ENCODE measurements at regions not wholly inside any gene's neighbourhood (a gene's known extent, or its start where the extent isn't known, plus 50 kb on each side); places are given as distances from the start of the nearest gene placed in this dataset.
A peak's percentile ranks its signal among the peaks of the same experiment; 100 is the strongest.

DNA sequence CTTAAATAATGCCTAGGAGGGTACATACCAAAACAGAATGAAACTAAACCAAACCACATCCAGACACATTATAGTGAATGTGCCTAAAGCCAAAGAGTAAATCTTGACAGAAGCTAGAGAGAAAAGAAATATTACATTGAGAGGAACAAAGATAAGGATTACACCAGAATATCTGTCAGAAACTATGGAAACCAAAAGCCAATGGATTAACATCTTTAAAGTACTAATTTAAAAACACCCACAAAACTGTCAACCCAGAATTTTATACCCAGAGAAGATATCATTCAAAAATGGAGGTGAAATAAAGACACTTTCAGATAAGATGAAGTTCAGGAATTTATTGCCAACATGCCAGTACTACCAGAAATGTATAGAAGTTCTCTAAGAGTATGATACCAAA lies 198.5 kb upstream of the ZEB2 start:
- no peaks in the 10 kb centered on the region for H3K4me1 Mint-ChIP-seq

DNA sequence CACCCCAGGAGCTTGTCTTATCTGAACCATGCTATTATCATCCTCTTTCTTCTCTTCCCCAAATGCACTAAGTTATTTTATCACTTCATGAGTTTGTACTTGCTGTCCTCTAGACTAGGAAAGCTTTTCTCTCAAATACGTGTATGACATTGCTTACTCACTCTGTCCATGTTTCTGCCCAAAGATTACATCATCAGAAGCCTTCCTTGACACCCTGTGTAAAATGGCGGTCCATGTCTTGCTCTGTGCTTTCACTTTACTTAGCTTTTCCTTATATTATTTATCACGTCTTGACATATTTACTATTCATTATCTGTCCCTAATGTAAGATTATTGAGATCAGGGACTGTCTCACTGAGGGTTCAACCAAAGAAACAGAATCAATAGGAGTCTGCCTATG lies 196.1 kb upstream of the ZEB2 start:
- no peak for ATAC-seq
- Mint-ChIP-seq H3K36me3 (ENCODE audit: low read depth) (no peaks in the 10 kb centered on the region), H3K4me1 (no peaks in the 10 kb centered on the region), H3K4me3 (no peak overlapping the region), H3K27ac (no peak overlapping the region), H3K27me3 (peaks cover 7% of the 10 kb centered on the region)
- no peak for DNase-seq
- H3K9me3 ChIP-seq (ENCODE audit: control insufficient read depth, low read length, poor library complexity, severe bottlenecking) = peaks cover 8% of the 10 kb centered on the region

More for the DNA sequence above, 198.5 kb upstream of the ZEB2 start:
- ATAC-seq (no peak), DNase-seq (no peak)
- H3K9me3 ChIP-seq (ENCODE audit: control insufficient read depth, low read length, poor library complexity, severe bottlenecking) = peaks cover 8% of the 10 kb centered on the region
- Mint-ChIP-seq H3K27ac (no peak overlapping the region), H3K4me3 (no peak overlapping the region), H3K36me3 (ENCODE audit: low read depth) (no peaks in the 10 kb centered on the region), H3K27me3 (no peaks in the 10 kb centered on the region)

DNA sequence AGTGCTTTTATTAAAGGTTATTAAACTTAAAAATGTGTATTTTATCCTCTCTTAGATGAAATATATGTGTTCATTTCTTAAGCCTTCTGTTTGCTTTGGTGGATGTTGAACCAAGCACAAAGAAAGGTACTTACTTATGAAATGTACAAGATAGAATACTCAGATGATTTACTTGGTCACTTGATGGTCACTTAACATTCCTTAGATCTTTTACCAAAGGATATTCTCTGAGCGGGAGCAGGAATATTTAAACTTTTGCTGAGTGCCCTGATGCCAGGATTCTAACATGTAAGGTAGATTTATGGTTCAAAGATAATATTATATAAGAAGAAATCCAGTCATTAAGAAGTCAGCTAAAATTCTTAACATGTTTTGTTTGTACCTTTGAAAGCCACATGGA lies 193.5 kb upstream of the ZEB2 start:
- Mint-ChIP-seq H3K27me3 (peaks cover 12% of the 10 kb centered on the region), H3K4me1 (no peaks in the 10 kb centered on the region), H3K4me3 (no peak overlapping the region), H3K36me3 (ENCODE audit: low read depth) (no peaks in the 10 kb centered on the region), H3K27ac (no peak overlapping the region)
- DNase-seq = no peak
- peaks cover 8% of the 10 kb centered on the region for H3K9me3 ChIP-seq (ENCODE audit: control insufficient read depth, low read length, poor library complexity, severe bottlenecking)
- ATAC-seq = no peak

- DNase-seq (no peak), ATAC-seq (no peak)
- Mint-ChIP-seq H3K36me3 (ENCODE audit: low read depth) (no peaks in the 10 kb centered on the region), H3K27me3 (peaks cover 18% of the 10 kb centered on the region), H3K4me1 (no peaks in the 10 kb centered on the region), H3K27ac (no peak overlapping the region), H3K4me3 (no peak overlapping the region)
- H3K9me3 ChIP-seq (ENCODE audit: control insufficient read depth, low read length, poor library complexity, severe bottlenecking) = peaks cover 4% of the 10 kb centered on the region
Observed at GRCh38 chr2:144712550-144712940, 192.6 kb upstream of the ZEB2 start.

DNA sequence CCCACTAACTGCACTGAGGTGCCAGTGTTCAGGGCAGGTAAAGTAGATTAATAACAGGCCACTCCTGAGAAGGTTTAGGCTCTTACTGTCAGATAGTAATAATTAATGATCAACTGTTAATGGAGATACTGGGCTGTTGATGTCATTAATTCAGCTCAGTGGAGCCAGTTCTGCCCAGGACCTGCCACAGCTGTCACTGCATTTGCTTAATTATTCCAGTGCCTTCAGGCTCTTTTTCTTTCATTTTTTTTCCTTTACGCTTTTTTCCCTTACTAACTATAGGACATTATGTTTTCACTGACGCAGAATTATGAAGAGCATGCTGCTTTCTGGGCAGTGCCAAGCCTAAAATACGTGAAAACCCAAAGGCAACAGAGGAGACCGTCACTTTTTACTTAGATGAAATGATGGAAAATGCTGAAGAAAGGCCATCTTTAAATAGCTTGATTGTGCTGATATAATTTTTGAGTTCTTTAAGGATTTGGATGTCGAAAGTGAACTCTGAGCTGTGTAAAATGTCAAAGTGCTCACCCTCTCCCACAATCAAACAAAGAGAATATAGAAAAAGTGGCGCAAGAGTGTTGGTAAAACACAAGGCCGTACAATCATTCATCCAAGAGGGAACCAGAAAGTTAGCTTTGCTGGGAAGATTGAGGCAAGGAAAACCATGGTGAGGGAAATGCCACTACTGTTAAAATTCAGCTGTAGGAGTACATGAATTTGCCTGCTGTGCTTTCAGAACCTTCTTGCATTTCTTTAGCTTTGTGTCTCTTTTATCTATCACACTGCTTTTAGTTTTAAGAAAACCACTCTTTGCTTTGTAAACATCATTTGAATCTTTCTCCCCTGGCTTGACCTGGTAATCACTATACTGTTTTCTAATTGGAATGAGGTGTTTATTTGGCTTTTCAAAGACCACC lies 192.0 kb upstream of the ZEB2 start:
- no peak for ATAC-seq
- H3K4me1 Mint-ChIP-seq = no peaks in the 10 kb centered on the region
- no peak overlapping the region for H3K4me3 Mint-ChIP-seq
- peaks cover 24% of the 10 kb centered on the region for H3K27me3 Mint-ChIP-seq
- no peaks in the 10 kb centered on the region for H3K9me3 ChIP-seq (ENCODE audit: control insufficient read depth, low read length, poor library complexity, severe bottlenecking)
- no peak overlapping the region for H3K27ac Mint-ChIP-seq
- peaks cover 3% of the 10 kb centered on the region for H3K36me3 Mint-ChIP-seq (ENCODE audit: low read depth)
- DNase-seq = no peak

- Mint-ChIP-seq H3K27me3 (peaks cover 24% of the 10 kb centered on the region), H3K36me3 (ENCODE audit: low read depth) (peaks cover 3% of the 10 kb centered on the region), H3K4me3 (no peak overlapping the region), H3K4me1 (no peaks in the 10 kb centered on the region), H3K27ac (no peak overlapping the region)
- ATAC-seq (no peak), DNase-seq (no peak)
- no peaks in the 10 kb centered on the region for H3K9me3 ChIP-seq (ENCODE audit: control insufficient read depth, low read length, poor library complexity, severe bottlenecking)
Observed at GRCh38 chr2:144711084-144711483, 191.2 kb upstream of the ZEB2 start.

GRCh38 chr2:144708626-144709025 lies 188.7 kb upstream of the ZEB2 start:
- DNase-seq (no peak), ATAC-seq (no peak)
- Mint-ChIP-seq H3K27me3 (peaks cover 38% of the 10 kb centered on the region), H3K27ac (no peak overlapping the region), H3K4me1 (no peaks in the 10 kb centered on the region), H3K4me3 (no peak overlapping the region), H3K36me3 (ENCODE audit: low read depth) (peaks cover 3% of the 10 kb centered on the region)
- H3K9me3 ChIP-seq (ENCODE audit: control insufficient read depth, low read length, poor library complexity, severe bottlenecking) = no peaks in the 10 kb centered on the region

DNA sequence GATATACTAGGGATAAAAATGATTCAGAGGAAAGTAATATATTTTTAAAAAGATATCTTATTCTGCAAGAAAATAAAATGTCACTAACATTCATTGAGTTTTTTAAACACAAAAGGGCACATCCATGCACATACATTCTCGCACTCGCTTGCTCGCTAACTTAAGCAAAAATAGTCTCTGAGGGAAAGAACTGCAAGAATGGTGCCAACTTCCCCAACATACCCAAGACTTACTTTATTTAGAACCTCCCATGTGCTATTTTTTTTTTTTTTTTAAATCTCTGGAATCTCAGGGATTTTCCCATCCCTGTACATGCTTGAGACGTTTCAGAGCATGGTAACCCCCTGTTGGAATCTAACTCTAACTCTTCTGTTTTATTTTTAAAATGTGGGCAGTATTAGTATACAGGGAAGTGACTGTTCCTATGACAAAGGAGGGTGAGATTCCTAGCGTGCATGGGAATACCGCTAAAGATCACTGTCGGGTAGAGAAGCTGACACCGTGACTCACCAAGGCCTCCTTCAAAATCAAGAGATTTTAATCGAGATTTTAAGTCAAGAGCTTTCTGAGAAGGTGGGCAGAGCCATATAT lies 187.9 kb upstream of the ZEB2 start:
- ATAC-seq (no peak), DNase-seq (no peak)
- Mint-ChIP-seq H3K27me3 (peaks cover 38% of the 10 kb centered on the region), H3K4me1 (no peaks in the 10 kb centered on the region), H3K27ac (no peak overlapping the region), H3K4me3 (no peak overlapping the region), H3K36me3 (ENCODE audit: low read depth) (peaks cover 3% of the 10 kb centered on the region)
- no peaks in the 10 kb centered on the region for H3K9me3 ChIP-seq (ENCODE audit: control insufficient read depth, low read length, poor library complexity, severe bottlenecking)

DNA sequence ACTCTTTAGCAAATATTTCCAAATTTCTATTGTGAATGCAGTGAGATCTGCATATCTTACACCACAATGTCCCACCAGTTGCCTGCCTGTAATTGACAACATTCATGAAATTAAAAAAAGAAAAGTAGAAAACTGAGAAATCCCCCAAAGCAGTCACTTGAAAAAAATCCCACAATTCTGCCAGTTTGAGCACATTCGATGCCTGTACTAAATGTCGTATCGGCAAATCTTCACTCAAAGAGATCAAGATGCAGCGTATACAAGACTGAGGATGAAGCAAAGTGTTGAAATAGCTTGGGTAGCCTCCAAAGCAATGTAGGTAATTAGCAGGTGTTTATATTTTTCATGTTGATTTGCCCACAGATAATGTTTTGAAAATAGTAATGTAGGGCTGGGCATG lies 186.7 kb upstream of the ZEB2 start:
- H3K27me3 Mint-ChIP-seq = peaks cover 34% of the 10 kb centered on the region
- H3K4me1 Mint-ChIP-seq = no peaks in the 10 kb centered on the region
- no peaks in the 10 kb centered on the region for H3K9me3 ChIP-seq (ENCODE audit: control insufficient read depth, low read length, poor library complexity, severe bottlenecking)
- ATAC-seq = no peak
- H3K4me3 Mint-ChIP-seq = no peak overlapping the region
- H3K27ac Mint-ChIP-seq = no peak overlapping the region
- peaks cover 3% of the 10 kb centered on the region for H3K36me3 Mint-ChIP-seq (ENCODE audit: low read depth)
- no peak for DNase-seq

- no peaks in the 10 kb centered on the region for H3K9me3 ChIP-seq (ENCODE audit: control insufficient read depth, low read length, poor library complexity, severe bottlenecking)
- H3K4me1 Mint-ChIP-seq = no peaks in the 10 kb centered on the region
- H3K27me3 Mint-ChIP-seq = peaks cover 31% of the 10 kb centered on the region
- ATAC-seq (no peak), DNase-seq (no peak)
- peaks cover 3% of the 10 kb centered on the region for H3K36me3 Mint-ChIP-seq (ENCODE audit: low read depth)
- no peak overlapping the region for H3K27ac Mint-ChIP-seq
- H3K4me3 Mint-ChIP-seq = no peak overlapping the region
Observed at GRCh38 chr2:144705328-144706245, 185.7 kb upstream of the ZEB2 start.

- H3K27me3 Mint-ChIP-seq = peaks cover 31% of the 10 kb centered on the region
- no peak for ATAC-seq
Observed at GRCh38 chr2:144704709-144705095, 184.8 kb upstream of the ZEB2 start.

GRCh38 chr2:144703852-144704708 lies 184.2 kb upstream of the ZEB2 start:
- no peak overlapping the region for H3K4me3 Mint-ChIP-seq
- peak; percentile 57 for ATAC-seq

More at GRCh38 chr2:144704709-144705095, 184.8 kb upstream of the ZEB2 start:
- Mint-ChIP-seq H3K4me3 (no peak overlapping the region), H3K4me1 (no peaks in the 10 kb centered on the region), H3K36me3 (ENCODE audit: low read depth) (peaks cover 3% of the 10 kb centered on the region), H3K27ac (no peak overlapping the region)
- no peak for DNase-seq
- H3K9me3 ChIP-seq (ENCODE audit: control insufficient read depth, low read length, poor library complexity, severe bottlenecking) = no peaks in the 10 kb centered on the region

More at GRCh38 chr2:144703852-144704708, 184.2 kb upstream of the ZEB2 start:
- Mint-ChIP-seq H3K4me1 (no peaks in the 10 kb centered on the region), H3K36me3 (ENCODE audit: low read depth) (peaks cover 3% of the 10 kb centered on the region), H3K27ac (no peak overlapping the region), H3K27me3 (peaks cover 28% of the 10 kb centered on the region)
- no peak for DNase-seq
- H3K9me3 ChIP-seq (ENCODE audit: control insufficient read depth, low read length, poor library complexity, severe bottlenecking) = no peaks in the 10 kb centered on the region
